COR-L47 (cell line): ENCODE measurements at regions not wholly inside any gene's neighbourhood (a gene's known extent, or its start where the extent isn't known, plus 50 kb on each side); places are given as distances from the start of the nearest gene placed in this dataset.

ENCODE experiments used
- DNase-seq: peaks from one replicate; lab custom pipeline; 2025; lab: John Stamatoyannopoulos, UW

GRCh38 chr17:54736573-54736972, 164.1 kb upstream of the TOM1L1 start:
- no peak for DNase-seq

- no peak for DNase-seq
Observed at GRCh38 chr17:54738496-54738895, 162.2 kb upstream of the TOM1L1 start.

GRCh38 chr17:54744750-54745149, 155.9 kb upstream of the TOM1L1 start:
- DNase-seq = no peak

GRCh38 chr17:54745239-54745638, 155.4 kb upstream of the TOM1L1 start:
- DNase-seq = no peak

GRCh38 chr17:54745862-54746261, 154.8 kb upstream of the TOM1L1 start:
- DNase-seq = no peak

GRCh38 chr17:54749157-54749556, 151.5 kb upstream of the TOM1L1 start:
- no peak for DNase-seq

- peak; percentile 4 for DNase-seq
Observed at GRCh38 chr17:54754560-54754959, 146.1 kb upstream of the TOM1L1 start.

GRCh38 chr17:54760836-54761235, 139.8 kb upstream of the TOM1L1 start:
- no peak for DNase-seq

- DNase-seq = no peak
Observed at GRCh38 chr17:54770836-54771235, 129.8 kb upstream of the TOM1L1 start.

GRCh38 chr17:54771409-54771915, 129.2 kb upstream of the TOM1L1 start:
- DNase-seq = no peak

- no peak for DNase-seq
Observed at GRCh38 chr17:54780238-54780637, 120.4 kb upstream of the TOM1L1 start.

GRCh38 chr17:54781389-54781788, 119.3 kb upstream of the TOM1L1 start:
- no peak for DNase-seq

GRCh38 chr17:54784305-54784704, 116.3 kb upstream of the TOM1L1 start:
- no peak for DNase-seq

GRCh38 chr17:54785643-54786268, 114.9 kb upstream of the TOM1L1 start:
- no peak for DNase-seq

- no peak for DNase-seq
Observed at GRCh38 chr17:54789101-54789880, 111.4 kb upstream of the TOM1L1 start.

GRCh38 chr17:54793271-54793670, 107.4 kb upstream of the TOM1L1 start:
- no peak for DNase-seq

- DNase-seq = no peak
Observed at GRCh38 chr17:54795046-54795445, 105.6 kb upstream of the TOM1L1 start.

- DNase-seq = no peak
Observed at GRCh38 chr17:54807331-54807730, 93.3 kb upstream of the TOM1L1 start.

GRCh38 chr17:54813896-54814295, 86.8 kb upstream of the TOM1L1 start:
- DNase-seq = no peak

- no peak for DNase-seq
Observed at GRCh38 chr17:54814371-54814770, 86.3 kb upstream of the TOM1L1 start.

GRCh38 chr17:54834086-54834485, 66.6 kb upstream of the TOM1L1 start:
- DNase-seq = no peak

GRCh38 chr17:54835015-54835414, 65.6 kb upstream of the TOM1L1 start:
- DNase-seq = no peak

- no peak for DNase-seq
Observed at GRCh38 chr17:54836723-54837462, 63.8 kb upstream of the TOM1L1 start.
